WTC11 (cell line): ENCODE measurements at regions not wholly inside any gene's neighbourhood (a gene's known extent, or its start where the extent isn't known, plus 50 kb on each side); places are given as distances from the start of the nearest gene placed in this dataset.

Source experiments
- ATAC-seq: fragments of 200-7000 bp; cut with Tn5 transposase; 2 replicates; pipeline ENCODE4 v1.10.0; 2021; ENCODE audit warnings: mild to moderate bottlenecking, moderate library complexity
- CTCF ChIA-PET: fragments of 300-600 bp; sonication (Branson Sonifier 250); formaldehyde crosslinking; loops from one replicate; lab custom pipeline; 2021; ENCODE audit warnings: antibody characterized with exemption; lab: Charles Lee
- POLR2A ChIA-PET: fragments of 350-600 bp; sonication (Branson Sonifier 250); formaldehyde crosslinking; loops from one replicate; lab custom pipeline; 2021; ENCODE audit warnings: antibody characterized with exemption; lab: Charles Lee
- DNase-seq: peaks from one replicate; pipeline ENCODE4 v3.0.0; 2021; ENCODE audit warnings: low spot score
- H3K27ac Mint-ChIP-seq: 2 replicates; pipeline ENCODE4 v1.8.0; 2021; ENCODE audit warnings: mixed read lengths
- H3K27me3 Mint-ChIP-seq: 2 replicates; pipeline ENCODE4 v1.8.0; 2021; ENCODE audit warnings: low read depth, mild to moderate bottlenecking, moderate library complexity, mixed read lengths
- H3K36me3 Mint-ChIP-seq: 2 replicates; pipeline ENCODE4 v1.8.0; 2021; ENCODE audit warnings: mixed read lengths
- H3K4me1 Mint-ChIP-seq: 2 replicates; pipeline ENCODE4 v1.8.0; 2022; ENCODE audit warnings: mixed read lengths
- H3K4me3 Mint-ChIP-seq: 2 replicates; pipeline ENCODE4 v1.8.0; 2021; ENCODE audit warnings: mild to moderate bottlenecking, moderate library complexity, mixed read lengths
- H3K9me3 Mint-ChIP-seq: 2 replicates; pipeline ENCODE4 v1.8.0; 2021; ENCODE audit warnings: mixed read lengths
- CDX4 ChIP-seq: fragments of 250-450 bp; sonication (Bioruptor Pico); IDR thresholded peaks from 2 replicates; pipeline ENCODE4 v1.9.0; 2021; ENCODE audit warnings: moderate library complexity, mild to moderate bottlenecking, inconsistent platforms, borderline replicate concordance
- CREB1 ChIP-seq: sonication (generic); formaldehyde crosslinking; IDR thresholded peaks from 2 replicates; pipeline ENCODE4 v1.8.0; 2023; ENCODE audit warnings: mild to moderate bottlenecking, missing genetic modification reagents
- E2F4 ChIP-seq: sonication (generic); formaldehyde crosslinking; IDR thresholded peaks from 2 replicates; pipeline ENCODE4 v1.8.1; 2022; ENCODE audit warnings: low read depth, mild to moderate bottlenecking, moderate library complexity, missing genetic modification reagents, borderline replicate concordance
- E2F5 ChIP-seq: sonication (generic); formaldehyde crosslinking; IDR thresholded peaks from 2 replicates; pipeline ENCODE4 v1.8.1; 2022; ENCODE audit warnings: mild to moderate bottlenecking, moderate library complexity, missing genetic modification reagents
- FOXK1 ChIP-seq: sonication (generic); formaldehyde crosslinking; IDR thresholded peaks from 2 replicates; pipeline ENCODE4 v1.8.0; 2022; ENCODE audit warnings: mild to moderate bottlenecking, moderate library complexity, missing genetic modification reagents
- HMGA2 ChIP-seq: fragments of 250-450 bp; sonication (Bioruptor Pico); IDR thresholded peaks from 2 replicates; pipeline ENCODE4 v1.4.0; 2021; ENCODE audit warnings: mild to moderate bottlenecking, moderate library complexity
- MLX ChIP-seq: sonication (generic); formaldehyde crosslinking; IDR thresholded peaks from 2 replicates; pipeline ENCODE4 v1.8.1; 2023; ENCODE audit warnings: mild to moderate bottlenecking, missing genetic modification reagents, moderate library complexity
- MXD4 ChIP-seq: fragments of 250-450 bp; sonication (Bioruptor Pico); IDR thresholded peaks from 2 replicates; pipeline ENCODE4 v1.8.0; 2021; ENCODE audit warnings: mild to moderate bottlenecking, moderate library complexity, borderline replicate concordance
- NFYB ChIP-seq: sonication (generic); formaldehyde crosslinking; conservative IDR thresholded peaks from 2 replicates; pipeline ENCODE4 v1.8.0; 2022; ENCODE audit warnings: low read depth, missing genetic modification reagents
- NR1H2 ChIP-seq: sonication (generic); formaldehyde crosslinking; IDR thresholded peaks from 2 replicates; pipeline ENCODE4 v1.9.0; 2021; ENCODE audit warnings: mild to moderate bottlenecking, moderate library complexity, missing genetic modification reagents
- SOX15 ChIP-seq: fragments of 250-450 bp; sonication (Bioruptor Pico); IDR thresholded peaks from 2 replicates; pipeline ENCODE4 v1.9.0; 2021; ENCODE audit warnings: mild to moderate bottlenecking
- SP1 ChIP-seq: sonication (generic); formaldehyde crosslinking; conservative IDR thresholded peaks from 2 replicates; pipeline ENCODE4 v1.8.1; 2022; ENCODE audit warnings: missing genetic modification reagents
- TP53 ChIP-seq: sonication (generic); formaldehyde crosslinking; IDR thresholded peaks from 2 replicates; pipeline ENCODE4 v1.8.1; 2023; ENCODE audit warnings: mild to moderate bottlenecking, missing genetic modification reagents
- ZNF232 ChIP-seq: sonication (generic); formaldehyde crosslinking; IDR thresholded peaks from 2 replicates; pipeline ENCODE4 v1.8.0; 2022; ENCODE audit warnings: mild to moderate bottlenecking, missing genetic modification reagents
- ZNF281 ChIP-seq: sonication (generic); formaldehyde crosslinking; IDR thresholded peaks from 2 replicates; pipeline ENCODE4 v1.8.0; 2023; ENCODE audit warnings: mild to moderate bottlenecking, missing genetic modification reagents
- ZNF671 ChIP-seq: fragments of 250-450 bp; sonication (Bioruptor Pico); IDR thresholded peaks from 2 replicates; pipeline ENCODE4 v1.8.0; 2021; ENCODE audit warnings: mild to moderate bottlenecking
- TF ChIP-seq, protein P1 (sequence below): fragments of 250-450 bp; sonication (Bioruptor Pico); IDR thresholded peaks from 2 replicates; pipeline ENCODE4 v1.8.0; 2021; ENCODE audit warnings: mild to moderate bottlenecking
- TF ChIP-seq, protein P2 (sequence below): sonication (generic); formaldehyde crosslinking; IDR thresholded peaks from 2 replicates; pipeline ENCODE4 v1.8.0; 2023; ENCODE audit warnings: missing genetic modification reagents, mild to moderate bottlenecking, borderline replicate concordance
- TF ChIP-seq, protein P3 (sequence below): fragments of 250-450 bp; sonication (Bioruptor Pico); IDR thresholded peaks from 2 replicates; pipeline ENCODE4 v2.1.2; 2022; ENCODE audit warnings: mild to moderate bottlenecking, moderate library complexity
- TF ChIP-seq, protein P4 (sequence below): sonication (generic); formaldehyde crosslinking; IDR thresholded peaks from 2 replicates; pipeline ENCODE4 v1.8.0; 2022; ENCODE audit warnings: mild to moderate bottlenecking, missing genetic modification reagents

GRCh38 chr10:128744092-128744491 is 617.9 kb upstream of the MKI67 start:
- TF ChIP-seq, protein P1, sequence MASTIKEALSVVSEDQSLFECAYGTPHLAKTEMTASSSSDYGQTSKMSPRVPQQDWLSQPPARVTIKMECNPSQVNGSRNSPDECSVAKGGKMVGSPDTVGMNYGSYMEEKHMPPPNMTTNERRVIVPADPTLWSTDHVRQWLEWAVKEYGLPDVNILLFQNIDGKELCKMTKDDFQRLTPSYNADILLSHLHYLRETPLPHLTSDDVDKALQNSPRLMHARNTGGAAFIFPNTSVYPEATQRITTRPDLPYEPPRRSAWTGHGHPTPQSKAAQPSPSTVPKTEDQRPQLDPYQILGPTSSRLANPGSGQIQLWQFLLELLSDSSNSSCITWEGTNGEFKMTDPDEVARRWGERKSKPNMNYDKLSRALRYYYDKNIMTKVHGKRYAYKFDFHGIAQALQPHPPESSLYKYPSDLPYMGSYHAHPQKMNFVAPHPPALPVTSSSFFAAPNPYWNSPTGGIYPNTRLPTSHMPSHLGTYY (CRISPR knock-in tag), result no peak
- TF ChIP-seq MXD4 (CRISPR knock-in tag) (no peak), ZNF671 (no peak), NR1H2 (no peak), MLX (CRISPR knock-in tag) (no peak), NFYB (CRISPR knock-in tag) (no peak), ZNF232 (no peak), E2F5 (CRISPR knock-in tag) (no peak), HMGA2 (CRISPR knock-in tag) (no peak), E2F4 (CRISPR knock-in tag) (no peak), SP1 (CRISPR knock-in tag) (no peak), CREB1 (CRISPR knock-in tag) (no peak), SOX15 (CRISPR knock-in tag) (no peak), CDX4 (no peak), TP53 (CRISPR knock-in tag) (no peak), FOXK1 (no peak), ZNF281 (CRISPR knock-in tag) (no peak)
- TF ChIP-seq, protein P2, sequence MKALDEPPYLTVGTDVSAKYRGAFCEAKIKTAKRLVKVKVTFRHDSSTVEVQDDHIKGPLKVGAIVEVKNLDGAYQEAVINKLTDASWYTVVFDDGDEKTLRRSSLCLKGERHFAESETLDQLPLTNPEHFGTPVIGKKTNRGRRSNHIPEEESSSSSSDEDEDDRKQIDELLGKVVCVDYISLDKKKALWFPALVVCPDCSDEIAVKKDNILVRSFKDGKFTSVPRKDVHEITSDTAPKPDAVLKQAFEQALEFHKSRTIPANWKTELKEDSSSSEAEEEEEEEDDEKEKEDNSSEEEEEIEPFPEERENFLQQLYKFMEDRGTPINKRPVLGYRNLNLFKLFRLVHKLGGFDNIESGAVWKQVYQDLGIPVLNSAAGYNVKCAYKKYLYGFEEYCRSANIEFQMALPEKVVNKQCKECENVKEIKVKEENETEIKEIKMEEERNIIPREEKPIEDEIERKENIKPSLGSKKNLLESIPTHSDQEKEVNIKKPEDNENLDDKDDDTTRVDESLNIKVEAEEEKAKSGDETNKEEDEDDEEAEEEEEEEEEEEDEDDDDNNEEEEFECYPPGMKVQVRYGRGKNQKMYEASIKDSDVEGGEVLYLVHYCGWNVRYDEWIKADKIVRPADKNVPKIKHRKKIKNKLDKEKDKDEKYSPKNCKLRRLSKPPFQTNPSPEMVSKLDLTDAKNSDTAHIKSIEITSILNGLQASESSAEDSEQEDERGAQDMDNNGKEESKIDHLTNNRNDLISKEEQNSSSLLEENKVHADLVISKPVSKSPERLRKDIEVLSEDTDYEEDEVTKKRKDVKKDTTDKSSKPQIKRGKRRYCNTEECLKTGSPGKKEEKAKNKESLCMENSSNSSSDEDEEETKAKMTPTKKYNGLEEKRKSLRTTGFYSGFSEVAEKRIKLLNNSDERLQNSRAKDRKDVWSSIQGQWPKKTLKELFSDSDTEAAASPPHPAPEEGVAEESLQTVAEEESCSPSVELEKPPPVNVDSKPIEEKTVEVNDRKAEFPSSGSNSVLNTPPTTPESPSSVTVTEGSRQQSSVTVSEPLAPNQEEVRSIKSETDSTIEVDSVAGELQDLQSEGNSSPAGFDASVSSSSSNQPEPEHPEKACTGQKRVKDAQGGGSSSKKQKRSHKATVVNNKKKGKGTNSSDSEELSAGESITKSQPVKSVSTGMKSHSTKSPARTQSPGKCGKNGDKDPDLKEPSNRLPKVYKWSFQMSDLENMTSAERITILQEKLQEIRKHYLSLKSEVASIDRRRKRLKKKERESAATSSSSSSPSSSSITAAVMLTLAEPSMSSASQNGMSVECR, result no peak
- TF ChIP-seq, protein P3, sequence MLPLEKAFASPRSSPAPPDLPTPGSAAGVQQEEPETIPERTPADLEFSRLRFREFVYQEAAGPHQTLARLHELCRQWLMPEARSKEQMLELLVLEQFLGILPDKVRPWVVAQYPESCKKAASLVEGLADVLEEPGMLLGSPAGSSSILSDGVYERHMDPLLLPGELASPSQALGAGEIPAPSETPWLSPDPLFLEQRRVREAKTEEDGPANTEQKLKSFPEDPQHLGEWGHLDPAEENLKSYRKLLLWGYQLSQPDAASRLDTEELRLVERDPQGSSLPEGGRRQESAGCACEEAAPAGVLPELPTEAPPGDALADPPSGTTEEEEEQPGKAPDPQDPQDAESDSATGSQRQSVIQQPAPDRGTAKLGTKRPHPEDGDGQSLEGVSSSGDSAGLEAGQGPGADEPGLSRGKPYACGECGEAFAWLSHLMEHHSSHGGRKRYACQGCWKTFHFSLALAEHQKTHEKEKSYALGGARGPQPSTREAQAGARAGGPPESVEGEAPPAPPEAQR (CRISPR knock-in tag), result no peak
- TF ChIP-seq, protein P4, sequence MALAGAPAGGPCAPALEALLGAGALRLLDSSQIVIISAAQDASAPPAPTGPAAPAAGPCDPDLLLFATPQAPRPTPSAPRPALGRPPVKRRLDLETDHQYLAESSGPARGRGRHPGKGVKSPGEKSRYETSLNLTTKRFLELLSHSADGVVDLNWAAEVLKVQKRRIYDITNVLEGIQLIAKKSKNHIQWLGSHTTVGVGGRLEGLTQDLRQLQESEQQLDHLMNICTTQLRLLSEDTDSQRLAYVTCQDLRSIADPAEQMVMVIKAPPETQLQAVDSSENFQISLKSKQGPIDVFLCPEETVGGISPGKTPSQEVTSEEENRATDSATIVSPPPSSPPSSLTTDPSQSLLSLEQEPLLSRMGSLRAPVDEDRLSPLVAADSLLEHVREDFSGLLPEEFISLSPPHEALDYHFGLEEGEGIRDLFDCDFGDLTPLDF (CRISPR knock-in tag), result no peak
- POLR2A ChIA-PET, result no interaction called here
- Mint-ChIP-seq H3K4me3 (no peak overlapping the region), H3K9me3 (no peaks in the 10 kb centered on the region), H3K4me1 (peaks cover 41% of the 10 kb centered on the region), H3K27me3 (no peaks in the 10 kb centered on the region), H3K36me3 (no peaks in the 10 kb centered on the region), H3K27ac (no peak overlapping the region)
- ATAC-seq (peak; percentile 49; the same call in 1 of the 2 replicates), DNase-seq (no peak)
- CTCF ChIA-PET, result no interaction called here
